Neuronal stem cell (in vitro differentiated cells): ENCODE measurements at regions not wholly inside any gene's neighbourhood (a gene's known extent, or its start where the extent isn't known, plus 50 kb on each side); places are given as distances from the start of the nearest gene placed in this dataset.

ENCODE experiments used
- DNase-seq: peaks from one replicate; pipeline ENCODE4 v3.0.0-alpha.2; 2013; ENCODE audit warnings: low spot score
- H2AFZ ChIP-seq: one replicate; pipeline ENCODE4 v1.6.1; 2013; ENCODE audit warnings: mild to moderate bottlenecking, low read length, inconsistent platforms
- H2AK5ac ChIP-seq: 2 replicates; pipeline ENCODE4 v1.6.1; 2013; ENCODE audit warnings: low read depth, mild to moderate bottlenecking, inconsistent platforms, low read length, moderate library complexity, mixed read lengths
- H2BK120ac ChIP-seq: 2 replicates; pipeline ENCODE4 v1.6.1; 2013; ENCODE audit warnings: low read depth, mild to moderate bottlenecking, inconsistent platforms, low read length, moderate library complexity, mixed read lengths
- H2BK12ac ChIP-seq: one replicate; pipeline ENCODE4 v1.6.1; 2013; ENCODE audit warnings: low read length, inconsistent platforms
- H2BK15ac ChIP-seq: 2 replicates; pipeline ENCODE4 v1.6.1; 2013; ENCODE audit warnings: mild to moderate bottlenecking, low read length, inconsistent platforms, mixed read lengths
- H2BK5ac ChIP-seq: one replicate; pipeline ENCODE4 v1.6.1; 2013; ENCODE audit warnings: inconsistent platforms, mild to moderate bottlenecking, low read length, moderate library complexity
- H3K14ac ChIP-seq: one replicate; pipeline ENCODE4 v1.6.1; 2013; ENCODE audit warnings: low read length, inconsistent platforms
- H3K18ac ChIP-seq: 2 replicates; pipeline ENCODE4 v1.6.1; 2013; ENCODE audit warnings: low read length, inconsistent platforms
- H3K23ac ChIP-seq: 2 replicates; pipeline ENCODE4 v1.6.1; 2013; ENCODE audit warnings: low read depth, mild to moderate bottlenecking, mixed read lengths, low read length, inconsistent platforms; ENCODE audit not compliant: poor library complexity
- H3K27ac ChIP-seq: replicated peaks from 3 replicates; pipeline ENCODE4 v1.5.1; 2013; ENCODE audit warnings: low read length, inconsistent platforms
- H3K27me3 ChIP-seq, 3 experiments: 2 replicates each; pipeline ENCODE4 v1.6.1; 2013; ENCODE audit warnings: low read length in 3 of 3, mild to moderate bottlenecking in 2 of 3, inconsistent platforms in 1 of 3, low read depth in 1 of 3, mixed read lengths in 1 of 3, moderate library complexity in 1 of 3; ENCODE audit not compliant: control insufficient read depth in 3 of 3, insufficient read depth in 3 of 3
- H3K36me3 ChIP-seq, 2 donors: replicated peaks in 1 of 2; 2 replicates each; pipeline ENCODE4 v1.6.1; 2013; ENCODE audit warnings: low read length in 2 of 2; ENCODE audit not compliant: control insufficient read depth in 2 of 2, insufficient read depth in 2 of 2
- H3K4ac ChIP-seq: 2 replicates; pipeline ENCODE4 v1.6.1; 2013; ENCODE audit warnings: inconsistent platforms, mild to moderate bottlenecking, low read length, moderate library complexity
- H3K4me1 ChIP-seq, 2 donors: 1 replicate in 1 of 2; 2 replicates in 1 of 2; pipeline ENCODE4 v1.6.1; 2013; ENCODE audit warnings: low read length in 2 of 2, low read depth in 1 of 2; ENCODE audit not compliant: control insufficient read depth in 2 of 2, insufficient read depth in 1 of 2
- H3K4me2 ChIP-seq: one replicate; pipeline ENCODE4 v1.6.1; 2013; ENCODE audit warnings: mild to moderate bottlenecking, low read length, inconsistent platforms; ENCODE audit not compliant: insufficient read depth, poor library complexity, severe bottlenecking
- H3K4me3 ChIP-seq, 2 donors: 2 replicates each; pipeline ENCODE4 v1.5.1; 2013; ENCODE audit warnings: low read length in 2 of 2, mild to moderate bottlenecking in 2 of 2, inconsistent platforms in 1 of 2, moderate library complexity in 1 of 2
- H3K79me1 ChIP-seq: one replicate; pipeline ENCODE4 v1.6.1; 2013; ENCODE audit warnings: low read depth, mild to moderate bottlenecking, inconsistent platforms, low read length, moderate library complexity
- H3K9ac ChIP-seq: one replicate; pipeline ENCODE4 v1.6.1; 2013; ENCODE audit warnings: mild to moderate bottlenecking, low read depth, low read length, inconsistent platforms; ENCODE audit not compliant: poor library complexity
- H3K9me3 ChIP-seq, 2 donors: replicated peaks in 1 of 2; 2 replicates each; pipeline versions ENCODE3 to v1.6.1; 2013; ENCODE audit warnings: low read length in 2 of 2, mild to moderate bottlenecking in 2 of 2, inconsistent platforms in 1 of 2, low read depth in 1 of 2, mixed read lengths in 1 of 2, moderate library complexity in 1 of 2; ENCODE audit not compliant: control insufficient read depth in 2 of 2, insufficient read depth in 1 of 2
- H4K8ac ChIP-seq: one replicate; pipeline ENCODE4 v1.6.1; 2013; ENCODE audit warnings: low read depth, mild to moderate bottlenecking, inconsistent platforms, low read length, moderate library complexity
- H4K91ac ChIP-seq: one replicate; pipeline ENCODE4 v1.6.1; 2013; ENCODE audit warnings: low read length, low read depth, mild to moderate bottlenecking, inconsistent platforms; ENCODE audit not compliant: poor library complexity
- WGBS, 2 donors: extraction: QIAGEN DNeasy Blood & Tissue Kit; methylation state at CpG; one replicate each; pipeline ENCODE4 v1.1.7; 2013; ENCODE audit warnings: missing lambda C conversion rate in 2 of 2, mixed read lengths in 1 of 2; ENCODE audit not compliant: insufficient read length in 2 of 2, insufficient replicate concordance in 1 of 2; ENCODE audit errors: extremely low coverage in 2 of 2; 5-methylcytosine and 5-hydroxymethylcytosine counted together

DNA sequence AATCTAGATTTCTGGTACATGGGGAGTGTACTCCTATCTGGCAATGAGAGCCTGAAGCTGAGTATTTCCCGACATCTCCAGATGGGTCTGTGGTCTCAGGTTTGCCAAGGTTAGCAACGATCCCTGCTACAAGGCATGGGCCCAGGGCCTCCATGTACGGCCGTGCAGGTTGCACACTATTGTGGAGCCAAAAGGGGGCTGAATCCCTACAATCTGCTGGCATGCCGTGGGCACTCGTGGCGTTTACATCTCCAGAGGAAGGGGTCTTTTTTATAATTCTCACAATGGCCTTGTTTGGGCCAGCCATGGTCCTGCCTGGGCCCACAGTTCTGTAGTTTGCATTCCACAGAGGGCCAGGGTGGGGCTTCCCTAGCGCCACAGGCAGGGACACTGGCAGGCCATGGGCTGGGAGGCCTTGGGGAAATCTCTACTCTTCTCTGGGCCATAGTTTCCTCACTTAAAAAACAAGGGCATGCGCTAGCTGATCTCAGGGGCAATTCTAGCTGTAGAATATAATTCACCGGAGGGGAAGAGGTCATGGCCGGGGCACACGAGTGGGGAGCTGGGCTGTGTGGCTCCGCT lies 68.9 kb upstream of the TLE3 start:
- no peak overlapping the region for H2BK12ac ChIP-seq
- H2BK5ac ChIP-seq = no peak overlapping the region
- peak overlapping the region; percentile 80 for H3K18ac ChIP-seq
- no peak overlapping the region for H3K9ac ChIP-seq
- H3K36me3 ChIP-seq = no peaks in the 10 kb centered on the region
- H2AFZ ChIP-seq = no peak overlapping the region
- no peak overlapping the region for H3K23ac ChIP-seq
- peaks cover 3 to 12% of the 10 kb centered on the region in 2 donors for H3K4me1 ChIP-seq
- no peak overlapping the region for H3K4me2 ChIP-seq
- no peak overlapping the region for H3K4me3 ChIP-seq
- H2AK5ac ChIP-seq = peak overlapping the region; percentile 64
- H3K14ac ChIP-seq = no peak overlapping the region
- H3K27ac ChIP-seq = no peak overlapping the region
- no peak overlapping the region for H2BK15ac ChIP-seq
- H3K4ac ChIP-seq = no peak overlapping the region
- H4K91ac ChIP-seq = no peak overlapping the region
- no CpG with 5 or more reads among the region's 13 CpGs for WGBS, 2 donors
- H4K8ac ChIP-seq = no peak overlapping the region
- H3K9me3 ChIP-seq = no peaks in the 10 kb centered on the region
- peaks cover 0 to 19% (median 2%) of the 10 kb centered on the region in 3 experiments for H3K27me3 ChIP-seq
- no peak for DNase-seq
- H3K79me1 ChIP-seq = no peaks in the 10 kb centered on the region
- H2BK120ac ChIP-seq = no peak overlapping the region

DNA sequence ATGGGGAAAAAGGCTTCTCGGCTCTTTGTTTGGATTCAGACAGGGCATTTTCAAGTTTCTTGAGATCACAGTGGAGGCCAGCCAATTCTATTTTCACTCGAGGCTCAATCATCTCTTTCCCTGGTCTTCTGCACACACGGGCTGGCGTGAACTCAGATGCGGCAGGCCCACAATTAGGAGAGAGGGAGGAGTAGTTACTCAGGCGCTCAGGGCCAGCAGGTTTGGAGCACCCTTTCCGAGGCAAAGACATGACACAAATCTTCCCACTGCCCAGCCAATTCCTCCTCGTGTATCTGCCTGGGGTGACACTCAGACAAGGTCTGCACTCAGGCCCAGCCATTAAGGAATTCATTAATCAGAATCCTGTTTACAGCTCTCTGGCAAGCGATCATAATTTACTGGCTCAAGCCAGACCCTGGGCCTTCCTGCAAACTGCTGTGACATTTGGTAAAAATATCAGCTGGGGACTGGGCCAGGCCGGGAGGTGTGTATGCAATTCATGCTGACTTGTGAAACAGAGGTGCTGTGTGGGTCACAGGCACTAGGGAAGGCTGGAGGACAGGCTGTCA lies 68.1 kb upstream of the TLE3 start:
- Histone ChIP-seq H3K4ac (no peak overlapping the region), H3K18ac (peak overlapping the region; percentile 24), H2BK15ac (no peak overlapping the region), H3K4me3 (peak overlapping the region in 1 of 2 donors; percentile 42), H2BK5ac (no peak overlapping the region), H2AFZ (no peak overlapping the region), H3K14ac (peak overlapping the region; percentile 76), H4K91ac (no peak overlapping the region), H3K9me3 (no peaks in the 10 kb centered on the region), H2BK12ac (no peak overlapping the region), H3K4me1 (peaks cover 3 to 12% of the 10 kb centered on the region in 2 donors), H2BK120ac (no peak overlapping the region), H3K23ac (no peak overlapping the region), H3K4me2 (no peak overlapping the region), H3K36me3 (no peaks in the 10 kb centered on the region), H3K27ac (no peak overlapping the region), H2AK5ac (no peak overlapping the region), H4K8ac (no peak overlapping the region), H3K79me1 (no peaks in the 10 kb centered on the region), H3K9ac (no peak overlapping the region), H3K27me3 (peaks cover 0 to 15% (median 2%) of the 10 kb centered on the region in 3 experiments)
- no peak for DNase-seq
- no CpG with 5 or more reads among the region's 10 CpGs for WGBS, 2 donors

DNA sequence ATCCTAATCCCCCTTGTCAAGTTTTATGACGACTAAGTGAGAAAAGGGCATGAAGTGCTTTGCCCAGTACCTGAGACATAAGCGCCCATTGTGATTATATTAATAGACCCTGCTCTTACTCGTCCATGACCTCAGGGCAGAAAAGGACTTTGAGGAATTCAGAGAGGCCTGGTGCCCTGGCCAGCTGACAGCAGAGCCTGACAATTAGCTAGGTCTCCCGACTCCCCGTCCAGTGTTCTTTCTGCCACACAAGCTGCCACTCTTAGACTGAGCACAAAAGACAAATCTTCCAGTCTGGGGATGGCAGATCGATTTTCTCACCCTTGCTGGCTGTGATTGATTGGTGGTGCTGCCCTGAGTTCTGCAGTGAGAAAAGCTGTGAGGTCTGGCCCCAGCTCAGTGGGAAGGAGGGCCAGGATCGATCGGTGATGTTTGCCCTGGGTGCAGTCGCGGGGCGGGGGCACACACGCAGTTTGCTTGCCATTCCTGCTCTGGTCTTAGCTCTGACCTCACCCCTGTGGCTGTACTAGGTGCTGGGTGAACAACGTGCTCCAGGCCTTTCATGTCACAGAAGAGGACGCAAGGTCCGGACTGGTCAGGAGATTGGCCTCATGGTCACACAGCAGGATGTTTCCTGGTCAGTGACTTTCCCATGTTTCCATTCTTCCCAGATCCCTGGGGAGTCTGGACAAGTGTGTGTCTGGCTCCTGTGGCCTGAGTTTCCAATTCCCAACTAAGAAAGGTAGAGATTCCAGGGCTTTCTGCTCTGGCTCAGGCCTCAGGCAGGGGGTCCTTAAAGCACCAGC lies 67.4 kb upstream of the TLE3 start:
- no CpG with 5 or more reads among the region's 15 CpGs for WGBS, 2 donors
- Histone ChIP-seq H2AK5ac (peak overlapping the region; percentile 33), H4K91ac (no peak overlapping the region), H3K4me1 (peaks cover 3 to 11% of the 10 kb centered on the region in 2 donors), H2BK12ac (no peak overlapping the region), H3K14ac (peak overlapping the region; percentile 49), H2BK5ac (no peak overlapping the region), H3K23ac (peak overlapping the region; percentile 37), H2AFZ (no peak overlapping the region), H3K4me2 (no peak overlapping the region), H2BK15ac (peak overlapping the region; percentile 19), H4K8ac (no peak overlapping the region), H3K36me3 (no peaks in the 10 kb centered on the region), H3K4ac (no peak overlapping the region), H3K9ac (peak overlapping the region; percentile 17), H3K18ac (peak overlapping the region; percentile 38), H3K27me3 (peaks cover 0 to 11% (median 0%) of the 10 kb centered on the region in 3 experiments), H3K27ac (no peak overlapping the region), H3K4me3 (no peak overlapping the region), H2BK120ac (no peak overlapping the region), H3K9me3 (no peaks in the 10 kb centered on the region), H3K79me1 (no peaks in the 10 kb centered on the region)
- DNase-seq = no peak
